PFSK-1 (cell line): ENCODE measurements at regions not wholly inside any gene's neighbourhood (a gene's known extent, or its start where the extent isn't known, plus 50 kb on each side); places are given as distances from the start of the nearest gene placed in this dataset.

Experiments used
- FOXP2 ChIP-seq: optimal IDR thresholded peaks from 2 replicates; pipeline ENCODE3; 2011; ENCODE audit warnings: borderline replicate concordance, control low read depth, inconsistent platforms; ENCODE audit not compliant: insufficient read depth; ENCODE audit errors: extremely low read length, extremely low read depth
- POLR2AphosphoS5 ChIP-seq: IDR thresholded peaks from 2 replicates; pipeline ENCODE4 v1.6.1; 2012; ENCODE audit warnings: low read depth, mild to moderate bottlenecking, control low read depth, low read length, moderate library complexity
- REST ChIP-seq, 2 experiments: IDR thresholded peaks; 2 replicates each; pipeline versions ENCODE4 v1.6.1 to v1.8.0; 2011 to 2012; ENCODE audit warnings: low read depth in 2 of 2, low read length in 2 of 2, control low read depth in 1 of 2, inconsistent platforms in 1 of 2, mild to moderate bottlenecking in 1 of 2, moderate library complexity in 1 of 2; ENCODE audit not compliant: insufficient read depth in 1 of 2
- SIN3A ChIP-seq: IDR thresholded peaks from 2 replicates; pipeline ENCODE4 v1.6.1; 2012; ENCODE audit warnings: mild to moderate bottlenecking, low read length, moderate library complexity, borderline replicate concordance; ENCODE audit not compliant: insufficient read depth
- TAF1 ChIP-seq: IDR thresholded peaks from 2 replicates; pipeline ENCODE4 v1.6.1; 2012; ENCODE audit warnings: low read length, control low read depth, borderline replicate concordance; ENCODE audit not compliant: insufficient read depth

GRCh38 chr12:22916815-22917214, 291.8 kb downstream of the ETNK1 start:
- no peak for TF ChIP-seq FOXP2
- no peak for TF ChIP-seq TAF1
- no peak for TF ChIP-seq POLR2AphosphoS5
- no peak for TF ChIP-seq SIN3A
- TF ChIP-seq REST (IDR thresholded peaks at IDR 0.05; ENCODE audit: insufficient read depth in 1 of 2, low read depth in 2 of 2, low read length in 2 of 2), result no peak

- TF ChIP-seq SIN3A (no peak), POLR2AphosphoS5 (no peak), FOXP2 (no peak), TAF1 (no peak), REST (IDR thresholded peaks at IDR 0.05; ENCODE audit: insufficient read depth in 1 of 2, low read depth in 2 of 2, low read length in 2 of 2) (no peak)
These were observed 294.9 kb downstream of the ETNK1 start for GRCh38 chr12:22919883-22920282.

- TF ChIP-seq POLR2AphosphoS5 (no peak), FOXP2 (no peak), REST (IDR thresholded peaks at IDR 0.05; ENCODE audit: insufficient read depth in 1 of 2, low read depth in 2 of 2, low read length in 2 of 2) (no peak), SIN3A (no peak), TAF1 (no peak)
These were observed 298.8 kb downstream of the ETNK1 start for GRCh38 chr12:22923768-22924167.

GRCh38 chr12:22924391-22924790, 299.4 kb downstream of the ETNK1 start:
- TF ChIP-seq FOXP2 (no peak), TAF1 (no peak), POLR2AphosphoS5 (no peak), REST (IDR thresholded peaks at IDR 0.05; ENCODE audit: insufficient read depth in 1 of 2, low read depth in 2 of 2, low read length in 2 of 2) (no peak), SIN3A (no peak)

GRCh38 chr12:22925623-22926022, 300.7 kb downstream of the ETNK1 start:
- no peak for TF ChIP-seq REST (IDR thresholded peaks at IDR 0.05; ENCODE audit: insufficient read depth in 1 of 2, low read depth in 2 of 2, low read length in 2 of 2)
- no peak for TF ChIP-seq TAF1
- no peak for TF ChIP-seq POLR2AphosphoS5
- no peak for TF ChIP-seq SIN3A
- TF ChIP-seq FOXP2, result no peak
